ENCODE measurements at regions not wholly inside any gene's neighbourhood (a gene's known extent, or its start where the extent isn't known, plus 50 kb on each side); places are given as distances from the start of the nearest gene placed in this dataset.
"Not testable (repeated sequence)": the region's sequence is repeated elsewhere in the genome, so short reads cannot be mapped to it uniquely, and the experiment has no call there.

GRCh38 chr4:162938738-162939485 is 227.8 kb downstream of the NAF1 start:
- no peak for DNase-seq

- DNase-seq = no peak
Measured at GRCh38 chr4:162935214-162935613, 231.5 kb downstream of the NAF1 start.

GRCh38 chr4:162931286-162931685 is 235.4 kb downstream of the NAF1 start:
- DNase-seq = no peak

DNA sequence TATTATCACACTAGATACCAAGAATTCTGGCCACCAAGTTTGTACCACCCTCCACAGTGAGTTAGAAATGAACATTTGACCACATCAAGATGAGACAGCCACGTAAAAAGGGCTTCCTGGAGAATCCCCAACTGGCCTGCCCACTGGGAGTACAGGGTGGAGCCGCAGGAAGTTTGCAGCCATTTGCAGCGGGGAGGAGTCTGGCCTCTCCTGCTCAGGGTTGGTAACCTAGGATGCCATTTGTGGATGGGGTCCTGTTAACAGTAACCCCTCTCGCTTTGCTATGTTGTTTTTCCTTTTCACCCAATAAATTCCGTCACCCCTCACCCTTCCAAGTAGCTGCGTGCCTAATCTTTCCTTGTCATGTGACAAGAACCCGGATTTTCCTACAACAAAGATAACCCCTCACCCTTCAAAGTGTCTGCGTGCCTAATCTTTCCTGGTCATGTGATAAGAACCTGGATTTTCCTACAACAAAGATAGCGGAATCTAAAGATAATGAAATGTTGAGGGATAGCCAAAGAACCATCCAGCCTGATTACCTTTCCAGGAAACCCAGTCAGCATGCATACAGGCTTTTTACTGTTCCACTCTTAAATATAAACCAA is 245.4 kb downstream of the NAF1 start:
- DNase-seq = no peak

DNA sequence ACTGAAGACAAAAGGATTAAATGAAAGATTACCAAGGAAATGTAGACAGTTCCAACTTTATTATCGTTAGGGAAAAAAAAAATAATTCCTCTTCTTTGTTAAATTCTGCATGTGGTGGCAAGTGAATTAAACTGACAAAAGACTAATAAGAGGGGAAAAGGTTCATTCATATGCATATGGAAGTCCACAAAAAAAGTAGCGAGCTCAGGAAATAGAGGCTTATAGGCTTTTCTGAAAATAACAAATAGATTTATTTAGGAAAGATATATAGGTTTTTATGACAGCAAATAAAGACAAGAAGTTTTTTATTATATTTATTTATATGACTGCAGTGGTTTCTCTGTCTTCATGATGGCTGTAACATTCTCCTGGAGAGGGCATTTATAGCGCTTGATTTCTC is 246.0 kb downstream of the NAF1 start:
- DNase-seq = no peak

DNA sequence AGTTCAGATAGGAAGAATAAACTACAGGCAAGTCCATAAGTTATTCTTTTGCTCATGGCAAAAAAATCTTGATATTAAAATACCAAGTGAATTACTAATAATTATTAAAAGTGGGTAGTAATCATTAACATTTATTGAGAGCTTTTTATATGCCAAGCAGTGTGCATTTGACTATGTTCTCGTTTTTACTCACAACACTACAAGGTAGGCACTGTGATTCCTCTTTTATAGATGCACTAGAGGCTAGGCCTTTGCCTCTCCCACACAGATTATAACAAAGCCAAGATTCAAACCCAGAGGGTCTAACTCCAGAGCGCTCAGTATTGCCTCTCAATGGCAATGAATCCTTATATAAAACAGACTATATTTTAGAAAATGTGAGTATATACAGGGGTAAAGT is 254.2 kb downstream of the NAF1 start:
- no peak for DNase-seq

DNA sequence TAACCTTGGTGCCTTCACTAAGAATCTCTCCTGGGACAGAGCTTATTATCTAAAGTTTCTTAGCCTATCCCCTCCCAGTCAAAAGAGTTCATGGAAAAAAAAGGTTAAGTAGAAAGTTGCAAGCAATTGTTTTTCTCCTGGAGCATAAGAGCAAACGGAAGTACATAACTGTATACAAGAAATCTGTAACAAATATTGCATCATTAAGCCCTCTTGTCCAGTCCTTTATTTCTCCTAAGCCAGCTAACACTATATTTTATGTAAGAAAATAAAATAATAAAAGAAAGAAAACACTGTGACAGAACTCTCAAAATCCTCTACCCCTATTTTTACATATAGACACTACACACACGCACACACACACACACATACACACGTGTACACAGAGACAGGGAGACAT is 255.3 kb downstream of the NAF1 start:
- no peak for DNase-seq

- no peak for DNase-seq
Measured at GRCh38 chr4:162909952-162910351, 256.7 kb downstream of the NAF1 start.

GRCh38 chr4:162894387-162894786 is 272.3 kb downstream of the NAF1 start:
- no peak for DNase-seq

GRCh38 chr4:162891788-162892707 is 274.6 kb downstream of the NAF1 start:
- DNase-seq = peak; percentile 84

- no peak for DNase-seq
Measured at GRCh38 chr4:162878096-162878495, 288.6 kb downstream of the NAF1 start.

DNA sequence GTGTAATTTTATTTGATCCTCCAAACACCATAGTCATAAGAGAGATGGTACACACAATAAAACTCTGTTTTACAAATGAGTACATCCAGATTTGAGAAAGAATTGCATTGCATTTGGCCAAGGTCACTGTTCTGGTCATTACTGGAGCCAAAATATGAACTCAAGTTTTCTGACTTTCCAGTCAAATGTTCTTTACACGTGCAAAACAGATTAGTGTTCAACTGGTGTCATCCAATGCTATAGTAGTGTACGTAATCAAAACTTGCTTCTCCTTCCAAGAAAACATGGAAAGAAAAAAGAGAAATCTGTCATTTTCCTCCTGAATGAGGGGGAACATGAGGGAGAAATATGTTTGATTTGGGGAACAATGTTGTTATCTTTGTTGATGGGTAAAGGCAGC is 291.9 kb downstream of the NAF1 start:
- no peak for DNase-seq

- DNase-seq = no peak
Measured at GRCh38 chr4:162871990-162872389, 294.7 kb downstream of the NAF1 start.

GRCh38 chr4:162869157-162869556 is 297.5 kb downstream of the NAF1 start:
- no peak for DNase-seq

- DNase-seq = no peak
Measured at GRCh38 chr4:162866565-162866964, 300.1 kb downstream of the NAF1 start.

DNA sequence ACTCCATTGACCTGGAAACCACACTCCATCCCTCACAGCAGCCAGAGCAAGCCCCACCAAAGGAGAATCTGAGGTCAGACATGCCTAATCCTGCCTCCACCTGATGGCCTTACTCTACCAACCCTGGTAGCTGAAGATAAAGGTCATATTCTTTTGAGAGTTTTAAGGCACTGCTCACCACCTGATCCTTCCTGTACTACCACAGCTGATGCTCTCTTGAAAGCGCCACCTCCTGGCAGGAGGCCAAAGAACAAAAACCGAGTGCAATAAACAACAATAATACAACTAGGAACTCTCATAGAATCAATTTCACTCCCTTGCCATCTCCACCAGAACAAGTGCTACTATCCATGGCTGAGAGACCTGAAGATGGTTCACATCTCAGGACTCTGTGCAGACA is 301.6 kb downstream of the NAF1 start:
- no peak for DNase-seq

- no peak for DNase-seq
Measured at GRCh38 chr4:162853788-162854187, 312.9 kb downstream of the NAF1 start.

GRCh38 chr4:162852642-162853041 is 314.0 kb downstream of the NAF1 start:
- DNase-seq = no peak

DNA sequence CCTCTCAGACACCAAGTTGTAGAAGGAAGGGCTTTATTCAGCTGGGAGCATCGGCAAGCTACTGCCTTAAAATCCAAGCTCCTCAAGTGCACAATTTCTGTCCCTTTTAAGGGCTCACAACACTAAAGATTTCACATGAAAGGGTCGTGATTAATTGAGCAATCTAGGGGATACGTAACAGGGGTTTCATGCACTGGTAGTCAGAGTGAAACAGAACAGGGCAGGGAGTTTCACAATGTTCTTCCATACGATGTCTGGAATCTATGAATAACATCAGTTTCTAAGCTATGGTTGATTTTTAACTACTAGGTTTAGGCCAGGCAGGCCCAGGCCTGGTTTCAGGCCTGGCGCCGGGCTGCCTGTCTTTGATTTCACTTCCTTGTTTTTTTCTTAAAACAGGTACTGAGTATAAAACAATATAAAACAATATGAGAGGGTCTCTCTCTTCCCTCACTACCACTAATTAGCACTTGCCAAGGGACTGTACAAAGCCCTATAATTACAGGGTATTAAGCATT is 315.4 kb downstream of the NAF1 start:
- DNase-seq = not testable (repeated sequence)

- DNase-seq = no peak
Measured at GRCh38 chr4:162849937-162850336, 316.8 kb downstream of the NAF1 start.

DNA sequence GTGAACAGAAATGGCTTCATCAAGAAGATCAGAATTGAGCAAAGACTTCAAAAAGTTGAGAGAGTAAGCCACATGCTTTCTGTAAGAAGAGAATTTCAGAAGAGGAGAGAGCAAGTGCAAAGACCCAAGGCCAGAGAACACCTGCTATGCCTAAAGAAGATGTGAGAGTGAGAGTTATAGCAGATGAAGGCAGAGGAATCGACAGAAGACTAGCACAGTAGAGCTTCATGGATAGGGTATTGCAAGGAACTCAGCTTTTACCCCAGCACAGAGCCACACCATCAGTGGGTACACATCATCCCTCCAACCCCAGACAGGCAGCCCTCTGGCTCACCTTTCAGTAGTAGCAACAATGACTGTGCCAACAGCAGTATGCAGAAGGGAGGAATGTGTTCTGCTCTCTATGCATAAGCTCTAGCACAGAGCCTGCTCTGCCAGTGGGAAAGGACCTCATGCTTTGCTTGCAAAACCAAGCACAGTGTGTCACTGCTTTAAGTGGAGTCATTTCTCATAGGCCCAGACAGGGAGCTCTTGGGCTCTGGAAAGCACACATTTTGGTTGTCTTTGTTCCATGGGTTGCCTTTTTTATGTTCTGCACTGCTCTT is 318.6 kb downstream of the NAF1 start:
- no peak for DNase-seq

GRCh38 chr4:162841753-162842152 is 324.9 kb downstream of the NAF1 start:
- no peak for DNase-seq

DNA sequence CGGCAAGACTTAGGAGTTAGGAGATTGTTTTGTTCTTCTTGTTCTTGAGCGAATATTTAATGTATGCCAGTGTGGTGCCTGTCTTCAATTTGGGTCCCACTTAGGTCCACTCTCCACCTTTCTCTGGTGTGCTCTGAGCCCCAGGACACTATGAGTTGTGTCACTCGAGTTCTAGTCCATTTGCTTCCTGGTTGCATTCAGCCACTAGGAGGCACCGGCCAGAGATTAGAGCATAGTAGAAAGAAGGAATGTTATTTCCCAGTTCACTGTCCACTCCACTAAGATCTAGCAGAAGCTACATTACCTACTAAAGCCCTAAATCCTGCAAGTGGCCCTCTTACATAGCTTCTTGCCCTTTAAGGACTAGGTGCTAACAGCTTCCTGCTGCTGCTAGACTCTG is 326.9 kb downstream of the NAF1 start:
- peak; percentile 5 for DNase-seq
